Loucy (cell line): ENCODE measurements at regions not wholly inside any gene's neighbourhood (a gene's known extent, or its start where the extent isn't known, plus 50 kb on each side); places are given as distances from the start of the nearest gene placed in this dataset.

ENCODE experiments used
- H2AFZ ChIP-seq: fragments of 200-600 bp; sonication (generic); 2 replicates; pipeline ENCODE4 v1.6.0; 2016; ENCODE audit warnings: antibody characterized with exemption, mild to moderate bottlenecking, low read length, moderate library complexity
- H3F3A ChIP-seq: fragments of 200-600 bp; 2 replicates; pipeline ENCODE4 v1.6.0; 2016; ENCODE audit warnings: antibody characterized with exemption, low read depth, mild to moderate bottlenecking
- H3K27me3 ChIP-seq: fragments of 200-600 bp; sonication (generic); 2 replicates; pipeline ENCODE4 v1.6.1; 2014; ENCODE audit warnings: low read length, mild to moderate bottlenecking; ENCODE audit not compliant: insufficient read depth, poor library complexity, severe bottlenecking
- H3K36me3 ChIP-seq: fragments of 200-600 bp; sonication (generic); 2 replicates; pipeline ENCODE4 v1.6.1; 2016; ENCODE audit warnings: low read length; ENCODE audit not compliant: insufficient read depth
- H3K4me1 ChIP-seq: fragments of 200-600 bp; sonication (generic); 2 replicates; pipeline ENCODE4 v1.5.1; 2014; ENCODE audit warnings: low read length, mild to moderate bottlenecking; ENCODE audit not compliant: insufficient read depth, poor library complexity, severe bottlenecking
- H3K4me2 ChIP-seq: fragments of 200-600 bp; sonication (generic); 2 replicates; pipeline ENCODE4 v1.6.0; 2014; ENCODE audit warnings: antibody characterized with exemption, low read length, low read depth, mild to moderate bottlenecking; ENCODE audit not compliant: poor library complexity, severe bottlenecking
- H3K4me3 ChIP-seq: fragments of 200-600 bp; sonication (generic); 2 replicates; pipeline ENCODE4 v1.5.1; 2014; ENCODE audit warnings: low read length, mild to moderate bottlenecking, mixed read lengths; ENCODE audit not compliant: poor library complexity, severe bottlenecking
- H3K79me2 ChIP-seq: fragments of 200-600 bp; sonication (generic); 2 replicates; pipeline ENCODE4 v1.6.1; 2014; ENCODE audit warnings: low read length; ENCODE audit not compliant: insufficient read depth
- H3K9ac ChIP-seq: fragments of 200-600 bp; sonication (generic); 2 replicates; pipeline ENCODE4 v1.6.0; 2014; ENCODE audit warnings: mild to moderate bottlenecking, low read depth, low read length, moderate library complexity; ENCODE audit not compliant: poor library complexity, severe bottlenecking
- H3K9me2 ChIP-seq: fragments of 200-600 bp; sonication (generic); replicated peaks from 2 replicates; pipeline ENCODE4 v1.6.1; 2016; ENCODE audit warnings: low read depth, low read length, mixed read lengths
- H3K9me3 ChIP-seq: fragments of 200-600 bp; sonication (generic); 2 replicates; pipeline ENCODE4 v1.6.1; 2014; ENCODE audit warnings: mild to moderate bottlenecking, antibody characterized with exemption, low read length, low read depth; ENCODE audit not compliant: insufficient read depth
- H4K20me1 ChIP-seq: fragments of 200-600 bp; sonication (generic); 2 replicates; pipeline ENCODE4 v1.6.0; 2014; ENCODE audit warnings: antibody characterized with exemption, low read length, mild to moderate bottlenecking; ENCODE audit not compliant: insufficient read depth, poor library complexity, severe bottlenecking
- EZH2phosphoT487 ChIP-seq: fragments of 200-600 bp; IDR thresholded peaks from 2 replicates; pipeline ENCODE4 v1.6.1; 2018; ENCODE audit warnings: antibody characterized with exemption, mild to moderate bottlenecking, moderate library complexity, borderline replicate concordance
- TF ChIP-seq, protein P1 (sequence below): fragments of 200-600 bp; sonication (generic); conservative IDR thresholded peaks from 2 replicates; pipeline ENCODE4 v1.5.1; 2014; ENCODE audit warnings: mild to moderate bottlenecking, antibody characterized with exemption, low read length

GRCh38 chr1:221510793-221511503 is 230.9 kb downstream of the DUSP10 start:
- H3K4me2 ChIP-seq = no peak overlapping the region
- no peaks in the 10 kb centered on the region for H3K36me3 ChIP-seq
- no peak overlapping the region for H3K4me3 ChIP-seq
- no peaks in the 10 kb centered on the region for H4K20me1 ChIP-seq
- no peak overlapping the region for H3K9ac ChIP-seq
- H3K9me2 ChIP-seq = no peaks in the 10 kb centered on the region
- H2AFZ ChIP-seq = no peak overlapping the region
- H3K9me3 ChIP-seq = no peaks in the 10 kb centered on the region; the same call in 1 of the 2 replicates
- TF ChIP-seq, protein P1, sequence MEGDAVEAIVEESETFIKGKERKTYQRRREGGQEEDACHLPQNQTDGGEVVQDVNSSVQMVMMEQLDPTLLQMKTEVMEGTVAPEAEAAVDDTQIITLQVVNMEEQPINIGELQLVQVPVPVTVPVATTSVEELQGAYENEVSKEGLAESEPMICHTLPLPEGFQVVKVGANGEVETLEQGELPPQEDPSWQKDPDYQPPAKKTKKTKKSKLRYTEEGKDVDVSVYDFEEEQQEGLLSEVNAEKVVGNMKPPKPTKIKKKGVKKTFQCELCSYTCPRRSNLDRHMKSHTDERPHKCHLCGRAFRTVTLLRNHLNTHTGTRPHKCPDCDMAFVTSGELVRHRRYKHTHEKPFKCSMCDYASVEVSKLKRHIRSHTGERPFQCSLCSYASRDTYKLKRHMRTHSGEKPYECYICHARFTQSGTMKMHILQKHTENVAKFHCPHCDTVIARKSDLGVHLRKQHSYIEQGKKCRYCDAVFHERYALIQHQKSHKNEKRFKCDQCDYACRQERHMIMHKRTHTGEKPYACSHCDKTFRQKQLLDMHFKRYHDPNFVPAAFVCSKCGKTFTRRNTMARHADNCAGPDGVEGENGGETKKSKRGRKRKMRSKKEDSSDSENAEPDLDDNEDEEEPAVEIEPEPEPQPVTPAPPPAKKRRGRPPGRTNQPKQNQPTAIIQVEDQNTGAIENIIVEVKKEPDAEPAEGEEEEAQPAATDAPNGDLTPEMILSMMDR = no peak
- TF ChIP-seq EZH2phosphoT487 = no peak
- H3K27me3 ChIP-seq = no peaks in the 10 kb centered on the region
- H3F3A ChIP-seq = no peaks in the 10 kb centered on the region
- no peaks in the 10 kb centered on the region for H3K79me2 ChIP-seq
- peaks cover 15% of the 10 kb centered on the region for H3K4me1 ChIP-seq

DNA sequence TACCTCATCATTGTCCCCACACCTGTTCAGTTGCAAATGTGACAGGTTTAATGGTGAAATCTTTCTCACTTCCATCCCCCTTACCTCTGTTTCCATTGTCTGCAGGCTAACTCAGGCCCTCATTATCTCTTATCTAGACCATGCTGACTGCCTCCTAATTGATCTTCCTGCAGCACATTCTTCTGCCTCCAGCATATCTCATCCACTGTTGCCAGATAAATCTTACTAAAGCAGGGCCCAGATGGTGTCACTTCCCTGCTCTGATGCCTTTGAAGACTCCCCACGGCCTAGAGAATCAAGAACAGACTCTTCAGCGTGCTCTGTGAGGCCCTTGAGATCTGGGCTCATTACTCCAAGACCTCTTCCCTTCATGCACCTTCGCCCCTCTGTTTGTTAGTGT is 230.1 kb downstream of the DUSP10 start:
- TF ChIP-seq EZH2phosphoT487 = no peak
- TF ChIP-seq, protein P1 = no peak
- no peaks in the 10 kb centered on the region for H3K27me3 ChIP-seq
- no peaks in the 10 kb centered on the region for H4K20me1 ChIP-seq
- H3F3A ChIP-seq = no peaks in the 10 kb centered on the region
- peaks cover 15% of the 10 kb centered on the region for H3K4me1 ChIP-seq
- no peak overlapping the region for H3K4me3 ChIP-seq
- no peak overlapping the region for H3K4me2 ChIP-seq
- H3K79me2 ChIP-seq = no peaks in the 10 kb centered on the region
- no peaks in the 10 kb centered on the region for H3K36me3 ChIP-seq
- no peak overlapping the region for H3K9ac ChIP-seq
- H3K9me2 ChIP-seq = no peaks in the 10 kb centered on the region
- H2AFZ ChIP-seq = no peak overlapping the region
- no peaks in the 10 kb centered on the region for H3K9me3 ChIP-seq

DNA sequence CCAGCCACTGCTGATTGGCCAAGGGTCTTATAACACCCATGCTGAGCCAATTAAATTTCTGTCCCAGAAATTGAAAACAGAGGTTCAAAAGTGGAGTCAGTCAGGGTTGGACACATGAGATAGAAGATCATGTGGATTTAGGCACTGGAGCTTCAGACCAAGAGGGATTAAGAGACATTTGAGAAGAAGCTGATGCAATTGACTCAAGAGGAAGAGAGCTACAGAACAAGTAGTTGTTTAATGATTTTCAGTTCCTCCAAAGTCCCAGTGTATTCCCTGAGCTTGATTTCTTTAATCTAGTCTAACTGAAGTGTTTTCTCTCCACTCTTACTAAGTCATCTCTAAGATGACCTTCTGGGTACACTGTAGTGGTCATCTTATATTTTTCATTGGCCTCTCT is 227.1 kb downstream of the DUSP10 start:
- no peak overlapping the region for H3K4me3 ChIP-seq

More for the DNA sequence above, 227.1 kb downstream of the DUSP10 start:
- TF ChIP-seq, protein P1 = no peak
- TF ChIP-seq EZH2phosphoT487 = no peak
- Histone ChIP-seq H3K9me3 (no peaks in the 10 kb centered on the region), H3K79me2 (no peaks in the 10 kb centered on the region), H3F3A (no peaks in the 10 kb centered on the region), H3K9ac (no peak overlapping the region), H2AFZ (no peak overlapping the region), H3K4me2 (no peak overlapping the region), H4K20me1 (no peaks in the 10 kb centered on the region), H3K4me1 (peaks cover 8% of the 10 kb centered on the region), H3K27me3 (no peaks in the 10 kb centered on the region), H3K9me2 (no peaks in the 10 kb centered on the region), H3K36me3 (no peaks in the 10 kb centered on the region)
